ENCODE measurements at regions not wholly inside any gene's neighbourhood (a gene's known extent, or its start where the extent isn't known, plus 50 kb on each side); places are given as distances from the start of the nearest gene placed in this dataset.
A peak's percentile ranks its signal among the peaks of the same experiment; 100 is the strongest.

- Histone ChIP-seq H3K27ac (no peak overlapping the region), H3K4me3 (no peak overlapping the region), H3K4me1 (no peaks in the 10 kb centered on the region), H3K36me3 (no peaks in the 10 kb centered on the region), H3K9me3 (no peaks in the 10 kb centered on the region), H3K27me3 (peaks cover 0 to 4% of the 10 kb centered on the region in 2 donors)
- TF ChIP-seq POLR2A (IDR thresholded peaks at IDR 0.05), result no peak
- TF ChIP-seq, protein P1, sequence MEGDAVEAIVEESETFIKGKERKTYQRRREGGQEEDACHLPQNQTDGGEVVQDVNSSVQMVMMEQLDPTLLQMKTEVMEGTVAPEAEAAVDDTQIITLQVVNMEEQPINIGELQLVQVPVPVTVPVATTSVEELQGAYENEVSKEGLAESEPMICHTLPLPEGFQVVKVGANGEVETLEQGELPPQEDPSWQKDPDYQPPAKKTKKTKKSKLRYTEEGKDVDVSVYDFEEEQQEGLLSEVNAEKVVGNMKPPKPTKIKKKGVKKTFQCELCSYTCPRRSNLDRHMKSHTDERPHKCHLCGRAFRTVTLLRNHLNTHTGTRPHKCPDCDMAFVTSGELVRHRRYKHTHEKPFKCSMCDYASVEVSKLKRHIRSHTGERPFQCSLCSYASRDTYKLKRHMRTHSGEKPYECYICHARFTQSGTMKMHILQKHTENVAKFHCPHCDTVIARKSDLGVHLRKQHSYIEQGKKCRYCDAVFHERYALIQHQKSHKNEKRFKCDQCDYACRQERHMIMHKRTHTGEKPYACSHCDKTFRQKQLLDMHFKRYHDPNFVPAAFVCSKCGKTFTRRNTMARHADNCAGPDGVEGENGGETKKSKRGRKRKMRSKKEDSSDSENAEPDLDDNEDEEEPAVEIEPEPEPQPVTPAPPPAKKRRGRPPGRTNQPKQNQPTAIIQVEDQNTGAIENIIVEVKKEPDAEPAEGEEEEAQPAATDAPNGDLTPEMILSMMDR (IDR thresholded peaks at IDR 0.05), result no peak
- intact Hi-C loops (cut with DNase I), result no loop called here
- DNase-seq (no peak), ATAC-seq (no peak)
- WGBS (ENCODE audit: insufficient coverage, low coverage, low lambda C conversion rate, missing lambda C conversion rate), result 56% methylated on average over 6 of the region's 6 CpGs
These were observed 99.2 kb upstream of the LIFR start for GRCh38 chr5:38655691-38656090.

- ATAC-seq (no peak), DNase-seq (no peak)
- H3K4me1 ChIP-seq, result no peaks in the 10 kb centered on the region
- no peak overlapping the region for H3K27ac ChIP-seq
- TF ChIP-seq POLR2A (IDR thresholded peaks at IDR 0.05), result no peak
- TF ChIP-seq, protein P1 (IDR thresholded peaks at IDR 0.05), result no peak
- intact Hi-C loops (cut with DNase I), result no loop called here
- H3K27me3 ChIP-seq, result no peaks in the 10 kb centered on the region
- H3K9me3 ChIP-seq, result no peaks in the 10 kb centered on the region
- no peak overlapping the region for H3K4me3 ChIP-seq
- no peaks in the 10 kb centered on the region for H3K36me3 ChIP-seq
- 36% methylated on average over 2 of the region's 2 CpGs for WGBS (ENCODE audit: insufficient coverage, low coverage, low lambda C conversion rate, missing lambda C conversion rate)
These were observed 100.1 kb upstream of the LIFR start for GRCh38 chr5:38656568-38656967.

GRCh38 chr5:38657020-38657419 lies 100.6 kb upstream of the LIFR start:
- no peaks in the 10 kb centered on the region for H3K27me3 ChIP-seq
- H3K4me1 ChIP-seq, result no peaks in the 10 kb centered on the region
- ATAC-seq (peak in 2 of 4 donors; percentile 13 to 56), DNase-seq (no peak)
- intact Hi-C loops (cut with DNase I), result no loop called here
- no peaks in the 10 kb centered on the region for H3K36me3 ChIP-seq
- WGBS (ENCODE audit: insufficient coverage, low coverage, low lambda C conversion rate, missing lambda C conversion rate), result 64% methylated on average over 2 of the region's 2 CpGs
- no peak overlapping the region for H3K4me3 ChIP-seq
- H3K27ac ChIP-seq, result no peak overlapping the region
- TF ChIP-seq POLR2A (IDR thresholded peaks at IDR 0.05), result no peak
- TF ChIP-seq, protein P1 (IDR thresholded peaks at IDR 0.05), result no peak
- no peaks in the 10 kb centered on the region for H3K9me3 ChIP-seq

GRCh38 chr5:38660194-38660668 lies 103.8 kb upstream of the LIFR start:
- H3K9me3 ChIP-seq, result no peaks in the 10 kb centered on the region
- no peaks in the 10 kb centered on the region for H3K36me3 ChIP-seq
- no peaks in the 10 kb centered on the region for H3K4me1 ChIP-seq
- ATAC-seq (peak in 1 of 4 donors; percentile 35), DNase-seq (no peak)
- no peak overlapping the region for H3K4me3 ChIP-seq
- no peaks in the 10 kb centered on the region for H3K27me3 ChIP-seq
- intact Hi-C loops (cut with DNase I), result loop anchor here in 1 of 2 donors (10.0 kb wide), 1 partner anchor 215 kb away; no protein-coding TSS in a partner anchor
- WGBS (ENCODE audit: insufficient coverage, low coverage, low lambda C conversion rate, missing lambda C conversion rate), result 47% methylated on average over 9 of the region's 12 CpGs
- TF ChIP-seq POLR2A (IDR thresholded peaks at IDR 0.05), result no peak
- TF ChIP-seq, protein P1 (IDR thresholded peaks at IDR 0.05), result no peak
- no peak overlapping the region for H3K27ac ChIP-seq

DNA sequence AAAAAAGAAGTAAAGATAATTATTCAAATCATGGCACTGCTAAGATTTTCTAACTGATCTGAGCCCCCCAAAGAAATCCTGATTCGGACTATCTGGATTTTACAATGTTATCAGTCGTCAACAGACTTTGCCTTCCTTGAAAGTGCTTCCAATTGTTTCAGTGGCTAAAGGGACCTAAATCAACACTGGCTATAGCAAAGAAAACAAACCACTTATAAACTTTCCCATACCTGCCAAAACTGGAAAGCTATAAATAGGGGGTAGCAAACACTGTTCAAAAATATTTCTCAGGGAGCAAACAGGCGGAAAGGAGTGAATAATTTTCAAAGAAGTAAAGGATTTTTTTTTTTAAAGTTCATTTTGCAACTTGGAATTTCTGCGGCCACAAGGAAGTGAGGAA lies 105.6 kb upstream of the LIFR start:
- no peak overlapping the region for H3K4me3 ChIP-seq
- intact Hi-C loops (cut with DNase I), result loop anchor here in 1 of 2 donors (10.0 kb wide), 1 partner anchor 217 kb away; no protein-coding TSS in a partner anchor
- no peaks in the 10 kb centered on the region for H3K4me1 ChIP-seq
- no peaks in the 10 kb centered on the region for H3K27me3 ChIP-seq
- H3K27ac ChIP-seq, result no peak overlapping the region
- DNase-seq (no peak), ATAC-seq (peak in 2 of 4 donors; percentile 35 to 47)
- 13% methylated on average over 4 of the region's 4 CpGs for WGBS (ENCODE audit: insufficient coverage, low coverage, low lambda C conversion rate, missing lambda C conversion rate)
- TF ChIP-seq POLR2A (IDR thresholded peaks at IDR 0.05), result no peak
- TF ChIP-seq, protein P1 (IDR thresholded peaks at IDR 0.05), result no peak
- H3K36me3 ChIP-seq, result no peaks in the 10 kb centered on the region
- H3K9me3 ChIP-seq, result no peaks in the 10 kb centered on the region

Measured in right lobe of liver (tissue), 6 donors.